ENCODE measurements at regions not wholly inside any gene's neighbourhood (a gene's known extent, or its start where the extent isn't known, plus 50 kb on each side); places are given as distances from the start of the nearest gene placed in this dataset.

DNA sequence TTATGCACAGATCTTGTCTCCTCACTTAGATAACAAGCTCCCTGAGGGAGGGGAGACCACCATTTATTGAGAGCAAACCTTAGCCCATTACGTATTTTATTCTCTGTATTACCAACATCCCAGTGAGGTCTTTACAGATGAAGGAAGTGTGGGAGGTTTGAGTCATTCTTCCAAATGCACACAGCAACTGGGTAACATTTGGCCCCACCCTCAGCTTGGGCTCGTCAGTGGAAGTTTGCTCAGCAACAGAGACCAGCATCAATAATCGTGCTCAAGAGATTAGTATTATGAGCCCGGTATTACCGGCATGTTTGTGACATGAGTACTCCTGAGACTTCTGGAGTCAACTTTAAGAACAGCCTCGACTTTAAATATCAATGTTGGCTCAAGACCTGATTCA, 168.6 kb downstream of the ETAA1 start:
- Histone ChIP-seq H3K27me3 (no peaks in the 10 kb centered on the region), H2AFZ (no peak overlapping the region), H3K79me2 (no peaks in the 10 kb centered on the region), H3K4me2 (no peak overlapping the region), H3K4me3 (no peak overlapping the region), H3K27ac (peak overlapping the region; percentile 42), H3K9me2 (replicated peaks; ENCODE audit: insufficient read depth) (no peaks in the 10 kb centered on the region), H3K4me1 (ENCODE audit: insufficient read depth) (peaks cover 10% of the 10 kb centered on the region), H4K20me1 (ENCODE audit: insufficient read depth, poor library complexity, severe bottlenecking) (no peaks in the 10 kb centered on the region), H3K9me3 (ENCODE audit: low read depth) (no peaks in the 10 kb centered on the region), H3K36me3 (replicated peaks; ENCODE audit: insufficient read depth, low read depth) (no peaks in the 10 kb centered on the region)
- WGBS (ENCODE audit: low lambda C conversion rate, missing lambda C conversion rate) = 59% methylated on average over 6 of the region's 6 CpGs
- peak; percentile 47 for DNase-seq (ENCODE audit: low spot score)
- TF ChIP-seq, protein P1, sequence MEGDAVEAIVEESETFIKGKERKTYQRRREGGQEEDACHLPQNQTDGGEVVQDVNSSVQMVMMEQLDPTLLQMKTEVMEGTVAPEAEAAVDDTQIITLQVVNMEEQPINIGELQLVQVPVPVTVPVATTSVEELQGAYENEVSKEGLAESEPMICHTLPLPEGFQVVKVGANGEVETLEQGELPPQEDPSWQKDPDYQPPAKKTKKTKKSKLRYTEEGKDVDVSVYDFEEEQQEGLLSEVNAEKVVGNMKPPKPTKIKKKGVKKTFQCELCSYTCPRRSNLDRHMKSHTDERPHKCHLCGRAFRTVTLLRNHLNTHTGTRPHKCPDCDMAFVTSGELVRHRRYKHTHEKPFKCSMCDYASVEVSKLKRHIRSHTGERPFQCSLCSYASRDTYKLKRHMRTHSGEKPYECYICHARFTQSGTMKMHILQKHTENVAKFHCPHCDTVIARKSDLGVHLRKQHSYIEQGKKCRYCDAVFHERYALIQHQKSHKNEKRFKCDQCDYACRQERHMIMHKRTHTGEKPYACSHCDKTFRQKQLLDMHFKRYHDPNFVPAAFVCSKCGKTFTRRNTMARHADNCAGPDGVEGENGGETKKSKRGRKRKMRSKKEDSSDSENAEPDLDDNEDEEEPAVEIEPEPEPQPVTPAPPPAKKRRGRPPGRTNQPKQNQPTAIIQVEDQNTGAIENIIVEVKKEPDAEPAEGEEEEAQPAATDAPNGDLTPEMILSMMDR (IDR thresholded peaks at IDR 0.05; ENCODE audit: poor library complexity) = no peak
- TF ChIP-seq EZH2 (IDR thresholded peaks at IDR 0.05; ENCODE audit: borderline replicate concordance) = no peak
- no peak for TF ChIP-seq EZH2phosphoT487 (IDR thresholded peaks at IDR 0.05; ENCODE audit: low read depth, severe bottlenecking, unreplicated experiment)

DNA sequence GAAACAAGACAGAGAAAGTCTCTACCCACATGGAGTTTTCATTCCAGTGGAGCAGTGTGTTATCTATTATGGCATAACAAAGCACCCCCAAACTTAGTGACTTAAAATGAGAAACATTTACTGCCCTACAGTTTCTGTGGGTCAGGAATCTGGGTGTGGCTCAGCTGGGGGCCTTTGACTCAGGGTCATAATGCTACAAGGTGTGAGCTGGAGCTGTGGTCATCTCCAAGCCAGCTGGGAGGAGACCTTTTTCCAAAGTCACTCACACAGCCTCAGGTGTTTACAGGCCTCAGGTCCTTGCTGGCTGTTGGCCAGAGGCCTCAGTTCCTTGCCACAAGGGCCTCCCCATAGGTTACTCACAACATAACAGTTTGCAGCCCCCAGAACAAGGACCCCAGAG, 169.2 kb downstream of the ETAA1 start:
- Histone ChIP-seq H3K9me3 (ENCODE audit: low read depth) (no peaks in the 10 kb centered on the region), H3K36me3 (replicated peaks; ENCODE audit: insufficient read depth, low read depth) (no peaks in the 10 kb centered on the region), H3K4me2 (no peak overlapping the region), H2AFZ (no peak overlapping the region), H3K9me2 (replicated peaks; ENCODE audit: insufficient read depth) (no peaks in the 10 kb centered on the region), H3K27me3 (no peaks in the 10 kb centered on the region), H3K4me3 (no peak overlapping the region), H3K27ac (peak overlapping the region; percentile 39), H3K4me1 (ENCODE audit: insufficient read depth) (peaks cover 5% of the 10 kb centered on the region), H4K20me1 (ENCODE audit: insufficient read depth, poor library complexity, severe bottlenecking) (no peaks in the 10 kb centered on the region), H3K79me2 (no peaks in the 10 kb centered on the region)
- peak; percentile 11 for DNase-seq (ENCODE audit: low spot score)
- TF ChIP-seq, protein P1 (IDR thresholded peaks at IDR 0.05; ENCODE audit: poor library complexity) = no peak
- no peak for TF ChIP-seq EZH2 (IDR thresholded peaks at IDR 0.05; ENCODE audit: borderline replicate concordance)
- TF ChIP-seq EZH2phosphoT487 (IDR thresholded peaks at IDR 0.05; ENCODE audit: low read depth, severe bottlenecking, unreplicated experiment) = no peak

DNA sequence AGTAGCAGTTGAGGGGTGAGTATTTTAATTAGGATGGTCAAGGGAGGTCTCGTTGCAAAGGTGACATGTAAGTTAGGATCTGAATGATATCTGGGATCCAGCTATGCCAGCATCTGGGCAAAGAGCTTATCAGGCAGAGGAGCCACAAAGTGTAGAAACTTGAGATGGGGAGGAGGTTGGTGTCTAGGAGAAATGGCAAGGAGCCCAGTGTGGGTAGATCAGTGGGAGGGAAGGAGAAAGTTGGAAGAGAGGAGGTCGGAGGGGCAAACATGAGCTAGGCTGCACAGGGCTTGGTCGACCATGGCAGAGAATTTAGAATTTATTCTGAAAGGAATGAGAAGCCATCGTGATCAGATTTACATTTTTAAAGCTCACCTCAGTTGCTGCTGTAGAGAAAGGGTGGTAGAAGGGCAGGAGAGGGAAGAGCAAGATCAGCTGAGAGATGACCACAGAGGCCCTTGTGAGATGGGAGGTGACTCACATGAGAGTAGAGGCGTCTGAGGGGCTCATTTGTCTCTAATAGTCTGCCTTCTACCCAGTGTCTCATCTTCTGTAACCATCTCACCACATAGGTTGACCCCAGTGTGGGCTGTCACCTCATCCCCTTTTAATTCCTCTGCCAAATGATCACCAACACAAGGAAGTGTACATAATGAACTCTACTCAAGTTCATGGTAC, 170.0 kb downstream of the ETAA1 start:
- no peak for TF ChIP-seq EZH2phosphoT487 (IDR thresholded peaks at IDR 0.05; ENCODE audit: low read depth, severe bottlenecking, unreplicated experiment)
- TF ChIP-seq, protein P1 (IDR thresholded peaks at IDR 0.05; ENCODE audit: poor library complexity) = no peak
- DNase-seq (ENCODE audit: low spot score) = no peak
- H3K27me3 ChIP-seq = no peaks in the 10 kb centered on the region
- H3K4me2 ChIP-seq = no peak overlapping the region
- peak overlapping the region; percentile 39 for H3K27ac ChIP-seq
- H3K36me3 ChIP-seq (replicated peaks; ENCODE audit: insufficient read depth, low read depth) = no peaks in the 10 kb centered on the region
- H3K4me3 ChIP-seq = no peak overlapping the region
- 89% methylated on average over 5 of the region's 5 CpGs for WGBS (ENCODE audit: low lambda C conversion rate, missing lambda C conversion rate)
- H3K79me2 ChIP-seq = no peaks in the 10 kb centered on the region
- no peaks in the 10 kb centered on the region for H3K9me2 ChIP-seq (replicated peaks; ENCODE audit: insufficient read depth)
- H4K20me1 ChIP-seq (ENCODE audit: insufficient read depth, poor library complexity, severe bottlenecking) = no peaks in the 10 kb centered on the region
- H3K4me1 ChIP-seq (ENCODE audit: insufficient read depth) = peaks cover under 1% of the 10 kb centered on the region
- no peak overlapping the region for H2AFZ ChIP-seq
- no peaks in the 10 kb centered on the region for H3K9me3 ChIP-seq (ENCODE audit: low read depth)

- Histone ChIP-seq H4K20me1 (ENCODE audit: insufficient read depth, poor library complexity, severe bottlenecking) (no peaks in the 10 kb centered on the region), H2AFZ (no peak overlapping the region), H3K27ac (no peak overlapping the region), H3K4me2 (no peak overlapping the region), H3K9me2 (replicated peaks; ENCODE audit: insufficient read depth) (no peaks in the 10 kb centered on the region), H3K79me2 (no peaks in the 10 kb centered on the region), H3K27me3 (no peaks in the 10 kb centered on the region), H3K4me1 (ENCODE audit: insufficient read depth) (no peaks in the 10 kb centered on the region), H3K36me3 (replicated peaks; ENCODE audit: insufficient read depth, low read depth) (no peaks in the 10 kb centered on the region), H3K4me3 (no peak overlapping the region), H3K9me3 (ENCODE audit: low read depth) (no peaks in the 10 kb centered on the region)
- no peak for DNase-seq (ENCODE audit: low spot score)
- TF ChIP-seq, protein P1 (IDR thresholded peaks at IDR 0.05; ENCODE audit: poor library complexity) = no peak
- TF ChIP-seq EZH2phosphoT487 (IDR thresholded peaks at IDR 0.05; ENCODE audit: low read depth, severe bottlenecking, unreplicated experiment) (no peak), EZH2 (IDR thresholded peaks at IDR 0.05; ENCODE audit: borderline replicate concordance) (no peak)
These were observed 170.8 kb downstream of the ETAA1 start for GRCh38 chr2:67567886-67568285.

Measured in hepatocyte (in vitro differentiated cells).